Activated B cell treated with CpG ODN at 0.5 μM for 24 hours (primary cell): ENCODE measurements at regions not wholly inside any gene's neighbourhood (a gene's known extent, or its start where the extent isn't known, plus 50 kb on each side); places are given as distances from the start of the nearest gene placed in this dataset.

Experiments used
- ATAC-seq: fragments of 200-7000 bp; cut with Tn5 transposase; one replicate; pipeline ENCODE4 v1.10.0; 2021; ENCODE audit warnings: low read depth, mild to moderate bottlenecking, moderate library complexity
- CTCF ChIA-PET: fragments of 350-600 bp; sonication (Branson Sonifier 250); formaldehyde crosslinking; loops from one replicate; lab custom pipeline; 2021; ENCODE audit warnings: antibody characterized with exemption; lab: Charles Lee
- POLR2A ChIA-PET: fragments of 350-600 bp; sonication (Branson Sonifier 250); formaldehyde crosslinking; loops from one replicate; lab custom pipeline; 2021; ENCODE audit warnings: antibody characterized with exemption; lab: Charles Lee
- DNase-seq: peaks from one replicate; pipeline ENCODE4 v3.0.0; 2022
- H3K27ac Mint-ChIP-seq: one replicate; pipeline ENCODE4 v1.8.0; 2020; ENCODE audit warnings: mixed read lengths
- H3K27me3 Mint-ChIP-seq: one replicate; pipeline ENCODE4 v1.8.0; 2021; ENCODE audit warnings: mixed read lengths
- H3K36me3 Mint-ChIP-seq: one replicate; pipeline ENCODE4 v1.8.0; 2021; ENCODE audit warnings: low read depth, mixed read lengths
- H3K4me1 Mint-ChIP-seq: one replicate; pipeline ENCODE4 v1.8.0; 2021; ENCODE audit warnings: mixed read lengths
- H3K4me3 Mint-ChIP-seq: one replicate; pipeline ENCODE4 v1.8.0; 2020; ENCODE audit warnings: mild to moderate bottlenecking, mixed read lengths
- H3K9me3 Mint-ChIP-seq: one replicate; pipeline ENCODE4 v1.8.0; 2020; ENCODE audit warnings: mixed read lengths
- CTCF ChIP-seq: fragments of 200-600 bp; IDR thresholded peaks from one replicate; pipeline ENCODE4 v1.8.0; 2022; ENCODE audit warnings: antibody characterized with exemption, mild to moderate bottlenecking
- intact Hi-C: fragments of 100-400 bp; cut with micrococcal nuclease; formaldehyde crosslinking; loops from one replicate; pipeline ENCODE4 v1.15.1; 2024

DNA sequence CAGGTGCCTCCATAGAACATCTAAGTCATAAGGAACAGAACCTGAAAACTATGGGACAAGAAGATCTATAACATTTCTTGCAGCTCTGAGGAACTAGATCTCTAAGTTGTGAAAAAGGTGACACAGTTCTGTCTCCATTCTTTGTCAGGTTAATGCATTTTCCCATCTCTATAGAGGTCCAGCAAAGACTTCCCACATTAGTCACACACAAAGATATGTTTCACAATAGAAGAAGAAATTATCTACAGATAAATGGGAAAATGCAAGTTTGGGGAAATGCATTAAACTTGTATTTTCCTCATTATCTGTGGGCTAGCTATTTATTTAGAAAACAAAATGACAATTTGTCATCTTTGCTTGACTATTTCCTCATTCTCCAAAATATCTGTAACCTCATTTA lies 458.6 kb upstream of the PAPPA start:
- intact Hi-C loops: no loop called here
- DNase-seq (no peak), ATAC-seq (no peak)
- ChIA-PET POLR2A (no interaction called here), CTCF (no interaction called here)
- no peaks in the 10 kb centered on the region for H3K36me3 Mint-ChIP-seq
- H3K4me1 Mint-ChIP-seq: no peaks in the 10 kb centered on the region
- H3K27me3 Mint-ChIP-seq: no peaks in the 10 kb centered on the region
- no peak overlapping the region for H3K27ac Mint-ChIP-seq
- no peaks in the 10 kb centered on the region for H3K9me3 Mint-ChIP-seq
- H3K4me3 Mint-ChIP-seq: no peak overlapping the region
- no peak for TF ChIP-seq CTCF

- Mint-ChIP-seq H3K36me3 (no peaks in the 10 kb centered on the region), H3K27me3 (no peaks in the 10 kb centered on the region), H3K9me3 (peaks cover 2% of the 10 kb centered on the region), H3K27ac (no peak overlapping the region), H3K4me1 (no peaks in the 10 kb centered on the region), H3K4me3 (no peak overlapping the region)
- no peak for TF ChIP-seq CTCF
- ChIA-PET POLR2A (no interaction called here), CTCF (no interaction called here)
- DNase-seq (no peak), ATAC-seq (no peak)
- intact Hi-C loops: no loop called here
Observed at GRCh38 chr9:115712981-115713380, 440.6 kb upstream of the PAPPA start.

DNA sequence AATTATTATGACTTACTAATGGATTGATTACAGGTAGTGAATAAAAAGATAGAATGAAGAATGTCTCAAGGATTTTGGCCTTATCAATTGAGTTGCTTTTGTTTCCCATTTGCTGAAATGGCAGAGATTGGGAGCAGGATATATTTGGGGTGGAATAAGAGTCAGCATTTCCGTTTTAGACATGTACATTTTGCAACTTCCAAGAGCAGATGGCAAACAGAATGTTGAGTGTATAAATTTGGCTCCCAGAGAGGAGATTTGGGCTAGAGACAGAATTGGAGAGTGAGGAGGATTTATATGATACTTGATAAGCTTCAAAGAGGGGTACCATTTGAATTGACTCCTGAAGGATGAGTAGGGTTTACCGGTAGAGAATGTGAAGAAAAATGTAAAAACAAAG lies 437.9 kb upstream of the PAPPA start:
- POLR2A ChIA-PET: no interaction called here
- no peak overlapping the region for H3K27ac Mint-ChIP-seq
- CTCF ChIA-PET: no interaction called here
- intact Hi-C loops: no loop called here
- DNase-seq (no peak), ATAC-seq (no peak)
- no peaks in the 10 kb centered on the region for H3K36me3 Mint-ChIP-seq
- H3K9me3 Mint-ChIP-seq: no peaks in the 10 kb centered on the region
- no peak overlapping the region for H3K4me3 Mint-ChIP-seq
- no peaks in the 10 kb centered on the region for H3K4me1 Mint-ChIP-seq
- TF ChIP-seq CTCF: no peak
- no peaks in the 10 kb centered on the region for H3K27me3 Mint-ChIP-seq

GRCh38 chr9:115717298-115717697 lies 436.3 kb upstream of the PAPPA start:
- ChIA-PET CTCF (no interaction called here), POLR2A (no interaction called here)
- H3K27me3 Mint-ChIP-seq: no peaks in the 10 kb centered on the region
- no peak for TF ChIP-seq CTCF
- no peaks in the 10 kb centered on the region for H3K36me3 Mint-ChIP-seq
- H3K4me3 Mint-ChIP-seq: no peak overlapping the region
- H3K27ac Mint-ChIP-seq: no peak overlapping the region
- no peaks in the 10 kb centered on the region for H3K4me1 Mint-ChIP-seq
- H3K9me3 Mint-ChIP-seq: no peaks in the 10 kb centered on the region
- intact Hi-C loops: no loop called here
- ATAC-seq (no peak), DNase-seq (no peak)

DNA sequence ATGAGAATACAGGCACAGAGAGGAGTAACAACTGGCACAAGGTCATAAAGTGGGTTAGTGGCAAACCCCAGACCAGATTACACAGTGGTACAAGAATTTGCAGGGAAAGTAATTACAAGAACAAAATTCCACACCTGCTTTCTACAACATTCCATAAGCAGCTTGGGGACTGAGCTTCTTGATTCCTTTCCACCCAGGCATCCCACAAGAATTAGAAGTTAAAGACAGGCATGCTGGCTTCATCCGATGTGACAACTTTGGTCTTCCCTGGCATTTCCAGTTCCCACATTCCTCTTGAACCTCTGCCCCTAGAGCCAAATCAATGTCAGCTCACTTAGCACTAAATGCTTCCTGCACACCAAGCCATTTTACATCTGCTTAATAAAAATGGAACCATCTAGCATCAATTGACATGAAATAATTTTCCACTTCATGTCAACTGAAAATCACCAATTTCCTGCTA lies 435.8 kb upstream of the PAPPA start:
- ChIA-PET POLR2A (no interaction called here), CTCF (no interaction called here)
- Mint-ChIP-seq H3K4me3 (no peak overlapping the region), H3K4me1 (no peaks in the 10 kb centered on the region), H3K9me3 (no peaks in the 10 kb centered on the region), H3K36me3 (no peaks in the 10 kb centered on the region), H3K27me3 (no peaks in the 10 kb centered on the region), H3K27ac (no peak overlapping the region)
- no peak for DNase-seq
- no peak for ATAC-seq
- intact Hi-C loops: no loop called here
- no peak for TF ChIP-seq CTCF
